Stimulated activated naive B cell treated with anti-CD40 and anti-IgM and Interleukin-4, amounts not matched to agents 10 μg/mL and 1 μg/mL and 100 μg/mL, for 72 hours (primary cell): ENCODE measurements at regions not wholly inside any gene's neighbourhood (a gene's known extent, or its start where the extent isn't known, plus 50 kb on each side); places are given as distances from the start of the nearest gene placed in this dataset.
A peak's percentile ranks its signal among the peaks of the same experiment; 100 is the strongest.
"Not testable (repeated sequence)": the region's sequence is repeated elsewhere in the genome, so short reads cannot be mapped to it uniquely, and the experiment has no call there.

Experiments
- ATAC-seq, 2 donors: fragments of 150-1000 bp; cut with Tn5 transposase; replicated peaks; 2 replicates each; pipeline ENCODE4 v1.10.0; 2021; ENCODE audit warnings: moderate library complexity in 1 of 2
- DNase-seq: peaks from one replicate; pipeline ENCODE4 v3.0.0; 2021
- H3K27ac Mint-ChIP-seq: one replicate; pipeline ENCODE4 v1.8.0; 2022; ENCODE audit warnings: mild to moderate bottlenecking, mixed read lengths
- H3K27me3 Mint-ChIP-seq, 2 donors: one replicate each; pipeline ENCODE4 v1.8.0; 2022; ENCODE audit warnings: mixed read lengths in 2 of 2
- H3K36me3 Mint-ChIP-seq, 2 donors: one replicate each; pipeline ENCODE4 v1.8.0; 2022; ENCODE audit warnings: mixed read lengths in 2 of 2, mild to moderate bottlenecking in 1 of 2
- H3K4me1 Mint-ChIP-seq, 2 donors: one replicate each; pipeline ENCODE4 v1.8.0; 2022; ENCODE audit warnings: mixed read lengths in 2 of 2, mild to moderate bottlenecking in 1 of 2
- H3K4me3 Mint-ChIP-seq, 2 donors: one replicate each; pipeline ENCODE4 v1.8.0; 2022; ENCODE audit warnings: mild to moderate bottlenecking in 2 of 2, mixed read lengths in 2 of 2, moderate library complexity in 1 of 2
- H3K9me3 Mint-ChIP-seq, 2 donors: one replicate each; pipeline ENCODE4 v1.8.0; 2022; ENCODE audit warnings: mixed read lengths in 2 of 2, mild to moderate bottlenecking in 1 of 2

- Mint-ChIP-seq H3K27me3 (no peaks in the 10 kb centered on the region), H3K27ac (no peak overlapping the region), H3K9me3 (no peaks in the 10 kb centered on the region), H3K4me1 (peaks cover 17 to 49% of the 10 kb centered on the region in 2 donors), H3K36me3 (no peaks in the 10 kb centered on the region), H3K4me3 (peak overlapping the region; percentile 62 to 70)
- ATAC-seq (peak; percentile 48 to 54), DNase-seq (no peak)
These were observed 68.4 kb upstream of the RELL1 start for GRCh38 chr4:37754410-37755185.

GRCh38 chr4:37749398-37749988 lies 63.3 kb upstream of the RELL1 start:
- Mint-ChIP-seq H3K4me1 (peaks cover 22 to 49% of the 10 kb centered on the region in 2 donors), H3K27ac (no peak overlapping the region), H3K4me3 (no peak overlapping the region), H3K27me3 (no peaks in the 10 kb centered on the region), H3K36me3 (peaks cover 0 to 13% of the 10 kb centered on the region in 2 donors), H3K9me3 (peaks cover 3 to 13% of the 10 kb centered on the region in 2 donors)
- peak; percentile 95 to 96 for ATAC-seq
- no peak for DNase-seq

GRCh38 chr4:37748485-37748884 lies 62.3 kb upstream of the RELL1 start:
- peaks cover 17 to 43% of the 10 kb centered on the region in 2 donors for H3K4me1 Mint-ChIP-seq
- peak overlapping the region; percentile 21 for H3K27ac Mint-ChIP-seq
- H3K36me3 Mint-ChIP-seq: peaks cover 0 to 13% of the 10 kb centered on the region in 2 donors
- DNase-seq (no peak), ATAC-seq (peak; percentile 20 to 26)
- peaks cover 3 to 13% of the 10 kb centered on the region in 2 donors for H3K9me3 Mint-ChIP-seq
- H3K27me3 Mint-ChIP-seq: no peaks in the 10 kb centered on the region
- peak overlapping the region; percentile 47 to 61 for H3K4me3 Mint-ChIP-seq

- H3K27me3 Mint-ChIP-seq: no peaks in the 10 kb centered on the region
- H3K27ac Mint-ChIP-seq: no peak overlapping the region
- H3K4me1 Mint-ChIP-seq: peaks cover 17 to 43% of the 10 kb centered on the region in 2 donors
- peaks cover 0 to 13% of the 10 kb centered on the region in 2 donors for H3K36me3 Mint-ChIP-seq
- no peak for ATAC-seq
- no peak for DNase-seq
- H3K4me3 Mint-ChIP-seq: no peak overlapping the region
- peaks cover 3 to 13% of the 10 kb centered on the region in 2 donors for H3K9me3 Mint-ChIP-seq
These were observed 61.7 kb upstream of the RELL1 start for GRCh38 chr4:37747772-37748330.

GRCh38 chr4:37746852-37747251 lies 60.7 kb upstream of the RELL1 start:
- not testable (repeated sequence) for H3K27me3 Mint-ChIP-seq
- H3K9me3 Mint-ChIP-seq: peaks cover 3 to 13% of the 10 kb centered on the region in 2 donors

GRCh38 chr4:37745946-37746345 lies 59.8 kb upstream of the RELL1 start:
- H3K36me3 Mint-ChIP-seq: peaks cover 0 to 13% of the 10 kb centered on the region in 2 donors
- no peak for DNase-seq
- no peaks in the 10 kb centered on the region for H3K27me3 Mint-ChIP-seq

More at GRCh38 chr4:37746852-37747251, 60.7 kb upstream of the RELL1 start:
- H3K27ac Mint-ChIP-seq, DNase-seq, ATAC-seq, H3K4me3 Mint-ChIP-seq: not testable (repeated sequence)
- peaks cover 17 to 40% of the 10 kb centered on the region in 2 donors for H3K4me1 Mint-ChIP-seq
- peaks cover 0 to 13% of the 10 kb centered on the region in 2 donors for H3K36me3 Mint-ChIP-seq

GRCh38 chr4:37742149-37742548 lies 56.0 kb upstream of the RELL1 start:
- H3K27me3 Mint-ChIP-seq: no peaks in the 10 kb centered on the region
- H3K4me1 Mint-ChIP-seq: peaks cover 0 to 6% of the 10 kb centered on the region in 2 donors
- H3K9me3 Mint-ChIP-seq: peaks cover 0 to 3% of the 10 kb centered on the region in 2 donors
- no peak overlapping the region for H3K4me3 Mint-ChIP-seq
- no peak for DNase-seq
- no peaks in the 10 kb centered on the region for H3K36me3 Mint-ChIP-seq
- no peak for ATAC-seq
- H3K27ac Mint-ChIP-seq: no peak overlapping the region

More at GRCh38 chr4:37745946-37746345, 59.8 kb upstream of the RELL1 start:
- no peak for ATAC-seq
- Mint-ChIP-seq H3K4me3 (no peak overlapping the region), H3K4me1 (peaks cover 17 to 31% of the 10 kb centered on the region in 2 donors), H3K9me3 (peaks cover 3 to 13% of the 10 kb centered on the region in 2 donors), H3K27ac (no peak overlapping the region)

GRCh38 chr4:37741564-37741963 lies 55.4 kb upstream of the RELL1 start:
- no peaks in the 10 kb centered on the region for H3K9me3 Mint-ChIP-seq
- H3K27me3 Mint-ChIP-seq: no peaks in the 10 kb centered on the region
- ATAC-seq (no peak), DNase-seq (no peak)
- H3K36me3 Mint-ChIP-seq: no peaks in the 10 kb centered on the region
- H3K4me1 Mint-ChIP-seq: peaks cover 0 to 6% of the 10 kb centered on the region in 2 donors
- no peak overlapping the region for H3K4me3 Mint-ChIP-seq
- no peak overlapping the region for H3K27ac Mint-ChIP-seq

GRCh38 chr4:37740546-37740945 lies 54.4 kb upstream of the RELL1 start:
- H3K9me3 Mint-ChIP-seq: no peaks in the 10 kb centered on the region
- DNase-seq: no peak
- no peaks in the 10 kb centered on the region for H3K27me3 Mint-ChIP-seq
- no peak overlapping the region for H3K4me3 Mint-ChIP-seq
- ATAC-seq: no peak
- no peaks in the 10 kb centered on the region for H3K36me3 Mint-ChIP-seq
- no peak overlapping the region for H3K27ac Mint-ChIP-seq
- peaks cover 6 to 9% of the 10 kb centered on the region in 2 donors for H3K4me1 Mint-ChIP-seq

GRCh38 chr4:37737466-37737865 lies 51.3 kb upstream of the RELL1 start:
- H3K4me3 Mint-ChIP-seq: no peak overlapping the region
- peaks cover 8 to 9% of the 10 kb centered on the region in 2 donors for H3K4me1 Mint-ChIP-seq
- ATAC-seq (no peak), DNase-seq (no peak)
- H3K27me3 Mint-ChIP-seq: no peaks in the 10 kb centered on the region
- no peak overlapping the region for H3K27ac Mint-ChIP-seq
- no peaks in the 10 kb centered on the region for H3K36me3 Mint-ChIP-seq
- H3K9me3 Mint-ChIP-seq: no peaks in the 10 kb centered on the region
